Liver (tissue), 8 donors: ENCODE measurements at regions not wholly inside any gene's neighbourhood (a gene's known extent, or its start where the extent isn't known, plus 50 kb on each side); places are given as distances from the start of the nearest gene placed in this dataset.

ENCODE experiments used
- DNase-seq: peaks from one replicate; pipeline ENCODE4 v3.0.0-alpha.2; 2017; ENCODE audit warnings: low spot score
- H3K27ac ChIP-seq, 2 donors: one replicate each; pipeline ENCODE4 v1.7.0; 2013; ENCODE audit warnings: inconsistent platforms in 2 of 2, low read length in 2 of 2, control low read depth in 1 of 2, low read depth in 1 of 2, mild to moderate bottlenecking in 1 of 2
- H3K27me3 ChIP-seq, 4 donors: one replicate each; pipeline versions ENCODE4 v1.6.1 to v1.7.0; 2013; ENCODE audit warnings: low read length in 3 of 4, inconsistent platforms in 1 of 4, mild to moderate bottlenecking in 1 of 4, moderate library complexity in 1 of 4; ENCODE audit not compliant: control insufficient read depth in 4 of 4, insufficient read depth in 4 of 4
- H3K36me3 ChIP-seq, 4 donors: one replicate each; pipeline versions ENCODE4 v1.6.1 to v1.7.0; 2013; ENCODE audit warnings: low read length in 3 of 4, mild to moderate bottlenecking in 3 of 4, low read depth in 1 of 4, moderate library complexity in 1 of 4; ENCODE audit not compliant: control insufficient read depth in 4 of 4, insufficient read depth in 3 of 4
- H3K4me1 ChIP-seq, 4 donors: one replicate each; pipeline versions ENCODE4 v1.6.1 to v1.7.0; 2013; ENCODE audit warnings: low read length in 3 of 4, mild to moderate bottlenecking in 3 of 4, moderate library complexity in 1 of 4; ENCODE audit not compliant: control insufficient read depth in 4 of 4, insufficient read depth in 4 of 4
- H3K4me3 ChIP-seq, 3 donors: one replicate each; pipeline versions ENCODE4 v1.6.1 to v1.7.0; 2013; ENCODE audit warnings: low read length in 3 of 3, control low read depth in 1 of 3, low read depth in 1 of 3, mild to moderate bottlenecking in 1 of 3
- H3K9ac ChIP-seq, 2 donors: one replicate each; pipeline ENCODE4 v1.7.0; 2013; ENCODE audit warnings: low read length in 2 of 2, mild to moderate bottlenecking in 2 of 2, moderate library complexity in 2 of 2, control low read depth in 1 of 2, low read depth in 1 of 2
- H3K9me3 ChIP-seq, 4 donors: one replicate each; pipeline versions ENCODE4 v1.6.1 to v1.7.0; 2013; ENCODE audit warnings: low read length in 3 of 4; ENCODE audit not compliant: control insufficient read depth in 4 of 4
- CTCF ChIP-seq: fragments of 150-350 bp; IDR thresholded peaks from 2 replicates; pipeline ENCODE4 v1.5.1; 2017; ENCODE audit warnings: improper control_type of control experiment, low read depth, low read length; ENCODE audit not compliant: missing input control
- EGR1 ChIP-seq, 2 donors: IDR thresholded peaks; 2 replicates each; pipeline ENCODE4 v1.6.1; 2016 to 2018; ENCODE audit warnings: antibody characterized with exemption in 2 of 2, low read depth in 2 of 2
- FOXA1 ChIP-seq: IDR thresholded peaks from 2 replicates; pipeline ENCODE4 v1.6.1; 2016; ENCODE audit warnings: antibody characterized with exemption
- FOXA2 ChIP-seq: IDR thresholded peaks from 2 replicates; pipeline ENCODE4 v1.6.1; 2016; ENCODE audit warnings: antibody characterized with exemption
- GABPA ChIP-seq, 2 donors: IDR thresholded peaks in 1 of 2; conservative IDR thresholded peaks in 1 of 2; 2 replicates each; pipeline ENCODE4 v1.6.1; 2016; ENCODE audit warnings: antibody characterized with exemption in 2 of 2, mild to moderate bottlenecking in 1 of 2, moderate library complexity in 1 of 2
- HNF4A ChIP-seq, 2 donors: conservative IDR thresholded peaks; 2 replicates each; pipeline ENCODE4 v1.6.1; 2016; ENCODE audit warnings: antibody characterized with exemption in 2 of 2, mild to moderate bottlenecking in 2 of 2
- HNF4G ChIP-seq: IDR thresholded peaks from 2 replicates; pipeline ENCODE4 v1.6.1; 2016; ENCODE audit warnings: antibody characterized with exemption
- JUND ChIP-seq, 2 donors: IDR thresholded peaks; 2 replicates each; pipeline ENCODE4 v1.6.1; 2016; ENCODE audit warnings: antibody characterized with exemption in 2 of 2
- NR2F2 ChIP-seq: IDR thresholded peaks from 2 replicates; pipeline ENCODE4 v1.6.1; 2016; ENCODE audit warnings: antibody characterized with exemption
- RAD21 ChIP-seq, 2 donors: IDR thresholded peaks; 2 replicates each; pipeline ENCODE4 v1.6.1; 2016; ENCODE audit warnings: antibody characterized with exemption in 2 of 2, mild to moderate bottlenecking in 2 of 2
- RXRA ChIP-seq, 2 donors: IDR thresholded peaks; 2 replicates each; pipeline ENCODE4 v1.6.1; 2017 to 2018; ENCODE audit warnings: antibody characterized with exemption in 2 of 2, mild to moderate bottlenecking in 1 of 2
- SP1 ChIP-seq: IDR thresholded peaks from 2 replicates; pipeline ENCODE4 v1.6.1; 2018; ENCODE audit warnings: antibody characterized with exemption, mild to moderate bottlenecking
- TAF1 ChIP-seq: conservative IDR thresholded peaks from 2 replicates; pipeline ENCODE4 v1.6.1; 2016; ENCODE audit warnings: antibody characterized with exemption, mild to moderate bottlenecking
- YY1 ChIP-seq: IDR thresholded peaks from 2 replicates; pipeline ENCODE4 v1.6.1; 2016; ENCODE audit warnings: antibody characterized with exemption, mild to moderate bottlenecking
- WGBS: extraction: QIAGEN DNeasy Blood & Tissue Kit; methylation state at CpG from one replicate; pipeline ENCODE4 v1.1.7; 2013; 5-methylcytosine and 5-hydroxymethylcytosine counted together
- TF ChIP-seq, protein P1 (sequence below): IDR thresholded peaks from 2 replicates; pipeline ENCODE4 v1.6.1; 2016; ENCODE audit warnings: antibody characterized with exemption
- TF ChIP-seq, protein P2 (sequence below): IDR thresholded peaks from 2 replicates; pipeline ENCODE4 v1.6.1; 2016; ENCODE audit warnings: antibody characterized with exemption
- TF ChIP-seq, protein P3 (sequence below): IDR thresholded peaks from 2 replicates; pipeline ENCODE4 v1.6.1; 2016; ENCODE audit warnings: antibody characterized with exemption
- TF ChIP-seq, protein P4 (sequence below): IDR thresholded peaks from 2 replicates; pipeline ENCODE4 v1.6.1; 2016; ENCODE audit warnings: antibody characterized with exemption, mild to moderate bottlenecking
- donor health status: healthy.
- donor health status: healthy.
- donor health status: healthy.
- donor health status: healthy.
- donor health status: healthy.

- Histone ChIP-seq H3K4me1 (peaks cover 0 to 10% (median 8%) of the 10 kb centered on the region in 4 donors), H3K4me3 (no peak overlapping the region), H3K36me3 (no peaks in the 10 kb centered on the region), H3K9me3 (no peaks in the 10 kb centered on the region), H3K27me3 (no peaks in the 10 kb centered on the region), H3K27ac (peak overlapping the region; percentile 22 to 59), H3K9ac (no peak overlapping the region)
- WGBS = 90% methylated on average over 6 of the region's 6 CpGs
- TF ChIP-seq CTCF (no peak), GABPA (IDR thresholded peaks at IDR 0.05 in 1 of 2, conservative IDR thresholded peaks at IDR 0.05 in 1 of 2) (no peak), TAF1 (no peak)
- no peak for DNase-seq
Measured at GRCh38 chr2:64260093-64260803, 116.0 kb upstream of the PELI1 start.

DNA sequence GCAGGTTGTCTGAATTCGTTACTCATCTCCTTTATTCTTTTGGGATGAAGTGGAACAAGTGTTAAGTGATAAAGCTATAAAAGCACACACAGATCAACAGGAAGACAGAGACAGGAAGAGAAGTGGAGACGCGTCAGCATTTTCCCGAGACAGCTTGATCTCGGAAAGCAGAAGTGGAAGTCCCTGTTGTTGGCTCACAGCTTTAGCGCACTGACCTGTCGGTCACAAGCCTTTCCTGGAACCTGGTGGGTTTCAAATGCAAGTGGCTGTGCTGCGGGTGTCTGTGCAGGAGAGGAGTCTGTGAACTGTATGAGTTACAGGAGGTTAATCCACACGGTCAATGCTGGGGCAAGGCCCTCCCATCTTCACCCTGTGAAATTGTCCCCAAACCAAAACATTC, 116.6 kb upstream of the PELI1 start:
- DNase-seq = no peak
- TF ChIP-seq GABPA (IDR thresholded peaks at IDR 0.05 in 1 of 2, conservative IDR thresholded peaks at IDR 0.05 in 1 of 2) (no peak), JUND (IDR thresholded peaks at IDR 0.05) (no peak), HNF4G (no peak), SP1 (peak; percentile 54), HNF4A (conservative IDR thresholded peaks at IDR 0.05) (no peak), FOXA1 (no peak), YY1 (no peak), TAF1 (no peak), RXRA (IDR thresholded peaks at IDR 0.05) (peak; percentile 59 to 83), EGR1 (IDR thresholded peaks at IDR 0.05; ENCODE audit: low read depth in 2 of 2) (peak in 1 of 2 donors; percentile 28), FOXA2 (no peak), NR2F2 (peak; percentile 89), RAD21 (IDR thresholded peaks at IDR 0.05) (peak; percentile 29 to 51), CTCF (no peak)
- TF ChIP-seq, protein P1, sequence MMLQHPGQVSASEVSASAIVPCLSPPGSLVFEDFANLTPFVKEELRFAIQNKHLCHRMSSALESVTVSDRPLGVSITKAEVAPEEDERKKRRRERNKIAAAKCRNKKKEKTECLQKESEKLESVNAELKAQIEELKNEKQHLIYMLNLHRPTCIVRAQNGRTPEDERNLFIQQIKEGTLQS = no peak
- TF ChIP-seq, protein P2, sequence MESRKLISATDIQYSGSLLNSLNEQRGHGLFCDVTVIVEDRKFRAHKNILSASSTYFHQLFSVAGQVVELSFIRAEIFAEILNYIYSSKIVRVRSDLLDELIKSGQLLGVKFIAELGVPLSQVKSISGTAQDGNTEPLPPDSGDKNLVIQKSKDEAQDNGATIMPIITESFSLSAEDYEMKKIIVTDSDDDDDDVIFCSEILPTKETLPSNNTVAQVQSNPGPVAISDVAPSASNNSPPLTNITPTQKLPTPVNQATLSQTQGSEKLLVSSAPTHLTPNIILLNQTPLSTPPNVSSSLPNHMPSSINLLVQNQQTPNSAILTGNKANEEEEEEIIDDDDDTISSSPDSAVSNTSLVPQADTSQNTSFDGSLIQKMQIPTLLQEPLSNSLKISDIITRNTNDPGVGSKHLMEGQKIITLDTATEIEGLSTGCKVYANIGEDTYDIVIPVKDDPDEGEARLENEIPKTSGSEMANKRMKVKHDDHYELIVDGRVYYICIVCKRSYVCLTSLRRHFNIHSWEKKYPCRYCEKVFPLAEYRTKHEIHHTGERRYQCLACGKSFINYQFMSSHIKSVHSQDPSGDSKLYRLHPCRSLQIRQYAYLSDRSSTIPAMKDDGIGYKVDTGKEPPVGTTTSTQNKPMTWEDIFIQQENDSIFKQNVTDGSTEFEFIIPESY = no peak
- TF ChIP-seq, protein P3, sequence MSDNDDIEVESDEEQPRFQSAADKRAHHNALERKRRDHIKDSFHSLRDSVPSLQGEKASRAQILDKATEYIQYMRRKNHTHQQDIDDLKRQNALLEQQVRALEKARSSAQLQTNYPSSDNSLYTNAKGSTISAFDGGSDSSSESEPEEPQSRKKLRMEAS = peak; percentile 51
- TF ChIP-seq, protein P4, sequence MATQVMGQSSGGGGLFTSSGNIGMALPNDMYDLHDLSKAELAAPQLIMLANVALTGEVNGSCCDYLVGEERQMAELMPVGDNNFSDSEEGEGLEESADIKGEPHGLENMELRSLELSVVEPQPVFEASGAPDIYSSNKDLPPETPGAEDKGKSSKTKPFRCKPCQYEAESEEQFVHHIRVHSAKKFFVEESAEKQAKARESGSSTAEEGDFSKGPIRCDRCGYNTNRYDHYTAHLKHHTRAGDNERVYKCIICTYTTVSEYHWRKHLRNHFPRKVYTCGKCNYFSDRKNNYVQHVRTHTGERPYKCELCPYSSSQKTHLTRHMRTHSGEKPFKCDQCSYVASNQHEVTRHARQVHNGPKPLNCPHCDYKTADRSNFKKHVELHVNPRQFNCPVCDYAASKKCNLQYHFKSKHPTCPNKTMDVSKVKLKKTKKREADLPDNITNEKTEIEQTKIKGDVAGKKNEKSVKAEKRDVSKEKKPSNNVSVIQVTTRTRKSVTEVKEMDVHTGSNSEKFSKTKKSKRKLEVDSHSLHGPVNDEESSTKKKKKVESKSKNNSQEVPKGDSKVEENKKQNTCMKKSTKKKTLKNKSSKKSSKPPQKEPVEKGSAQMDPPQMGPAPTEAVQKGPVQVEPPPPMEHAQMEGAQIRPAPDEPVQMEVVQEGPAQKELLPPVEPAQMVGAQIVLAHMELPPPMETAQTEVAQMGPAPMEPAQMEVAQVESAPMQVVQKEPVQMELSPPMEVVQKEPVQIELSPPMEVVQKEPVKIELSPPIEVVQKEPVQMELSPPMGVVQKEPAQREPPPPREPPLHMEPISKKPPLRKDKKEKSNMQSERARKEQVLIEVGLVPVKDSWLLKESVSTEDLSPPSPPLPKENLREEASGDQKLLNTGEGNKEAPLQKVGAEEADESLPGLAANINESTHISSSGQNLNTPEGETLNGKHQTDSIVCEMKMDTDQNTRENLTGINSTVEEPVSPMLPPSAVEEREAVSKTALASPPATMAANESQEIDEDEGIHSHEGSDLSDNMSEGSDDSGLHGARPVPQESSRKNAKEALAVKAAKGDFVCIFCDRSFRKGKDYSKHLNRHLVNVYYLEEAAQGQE = no peak
- Histone ChIP-seq H3K4me1 (peaks cover 0 to 10% (median 8%) of the 10 kb centered on the region in 4 donors), H3K27ac (peak overlapping the region; percentile 22 to 59), H3K9me3 (no peaks in the 10 kb centered on the region), H3K4me3 (no peak overlapping the region), H3K27me3 (no peaks in the 10 kb centered on the region), H3K9ac (no peak overlapping the region), H3K36me3 (no peaks in the 10 kb centered on the region)
- WGBS = 52% methylated on average over 9 of the region's 9 CpGs
